Stomach (tissue), 4 donors: ENCODE measurements at regions not wholly inside any gene's neighbourhood (a gene's known extent, or its start where the extent isn't known, plus 50 kb on each side); places are given as distances from the start of the nearest gene placed in this dataset.

ENCODE experiments used
- CTCF ChIP-seq, 7 experiments: fragments of 450-650 bp in 4 of 7; fragments of 200-600 bp in 3 of 7; sonication (generic) in 3 of 7; IDR thresholded peaks; one replicate each; pipeline ENCODE4 v1.5.1; 2016 to 2019; ENCODE audit warnings: antibody characterized with exemption in 7 of 7, control low read depth in 2 of 7, mild to moderate bottlenecking in 1 of 7
- POLR2A ChIP-seq, 4 donors: fragments of 450-650 bp; IDR thresholded peaks; one replicate each; pipeline ENCODE4 v1.6.1; 2016; ENCODE audit warnings: antibody characterized with exemption in 4 of 4, control low read depth in 2 of 4, mild to moderate bottlenecking in 1 of 4, moderate library complexity in 1 of 4

- TF ChIP-seq CTCF (IDR thresholded peaks at IDR 0.05): no peak
- TF ChIP-seq POLR2A (IDR thresholded peaks at IDR 0.05): no peak
Observed at GRCh38 chr4:11488657-11489452, 60.2 kb upstream of the HS3ST1 start.
